Sigmoid colon (tissue), 6 donors: ENCODE measurements at regions not wholly inside any gene's neighbourhood (a gene's known extent, or its start where the extent isn't known, plus 50 kb on each side); places are given as distances from the start of the nearest gene placed in this dataset.

ENCODE experiments used
- DNase-seq: peaks from one replicate; pipeline ENCODE4 v3.0.0-alpha.2; 2019
- H3K27ac ChIP-seq, 4 donors: fragments of 200-600 bp; sonication (generic); one replicate each; pipeline ENCODE4 v1.5.1; 2016 to 2019; ENCODE audit warnings: mild to moderate bottlenecking in 1 of 4
- H3K27me3 ChIP-seq, 3 donors: fragments of 200-600 bp; sonication (generic); one replicate each; pipeline ENCODE4 v1.5.1; 2019; ENCODE audit warnings: mild to moderate bottlenecking in 1 of 3
- H3K36me3 ChIP-seq, 4 donors: fragments of 200-600 bp; sonication (generic); one replicate each; pipeline ENCODE4 v1.5.1; 2016 to 2019
- H3K4me1 ChIP-seq, 4 donors: fragments of 200-600 bp; sonication (generic); one replicate each; pipeline ENCODE4 v1.5.1; 2017 to 2019
- H3K4me3 ChIP-seq, 4 donors: fragments of 200-600 bp; sonication (generic); one replicate each; pipeline ENCODE4 v1.5.1; 2017 to 2019; ENCODE audit warnings: mild to moderate bottlenecking in 2 of 4, moderate library complexity in 1 of 4
- H3K9me3 ChIP-seq, 4 donors: fragments of 200-600 bp in 3 of 4; sonication (generic) in 3 of 4; one replicate each; pipeline versions ENCODE4 v1.5.1 to v1.6.1; 2013 to 2019
- CTCF ChIP-seq, 4 experiments: fragments of 450-650 bp in 3 of 4; fragments of 200-600 bp in 1 of 4; IDR thresholded peaks; one replicate each; pipeline ENCODE4 v1.5.1; 2016 to 2019; ENCODE audit warnings: antibody characterized with exemption in 4 of 4, mild to moderate bottlenecking in 3 of 4, moderate library complexity in 2 of 4
- EP300 ChIP-seq, 4 donors: sonication (generic); formaldehyde crosslinking; IDR thresholded peaks; one replicate each; pipeline ENCODE4 v1.6.1; 2017; ENCODE audit warnings: antibody characterized with exemption in 4 of 4
- POLR2A ChIP-seq, 2 donors: fragments of 450-650 bp; IDR thresholded peaks; one replicate each; pipeline ENCODE4 v1.6.1; 2016; ENCODE audit warnings: antibody characterized with exemption in 2 of 2, mild to moderate bottlenecking in 2 of 2, moderate library complexity in 2 of 2
- POLR2AphosphoS5 ChIP-seq, 4 donors: sonication (generic); formaldehyde crosslinking; IDR thresholded peaks; one replicate each; pipeline ENCODE4 v1.6.1; 2017; ENCODE audit warnings: antibody characterized with exemption in 4 of 4
- WGBS, 2 donors: extraction: QIAGEN DNeasy Blood & Tissue Kit; methylation state at CpG; one replicate each; pipeline ENCODE4 v1.1.7; 2013; 5-methylcytosine and 5-hydroxymethylcytosine counted together
- intact Hi-C: fragments of 100-400 bp; cut with DNase I; formaldehyde crosslinking; loops from one replicate; pipeline ENCODE4 v1.15.1; 2023
- small RNA-seq, 3 donors: library from RNA; depleted of rRNA; stranded (forward); fragments of <200 nt; gene quantifications; one replicate each; pipeline ENCODE3, GENCODE V24; 2016
- donor health status: healthy with polysubstance abuse.
- donor health status: healthy.

DNA sequence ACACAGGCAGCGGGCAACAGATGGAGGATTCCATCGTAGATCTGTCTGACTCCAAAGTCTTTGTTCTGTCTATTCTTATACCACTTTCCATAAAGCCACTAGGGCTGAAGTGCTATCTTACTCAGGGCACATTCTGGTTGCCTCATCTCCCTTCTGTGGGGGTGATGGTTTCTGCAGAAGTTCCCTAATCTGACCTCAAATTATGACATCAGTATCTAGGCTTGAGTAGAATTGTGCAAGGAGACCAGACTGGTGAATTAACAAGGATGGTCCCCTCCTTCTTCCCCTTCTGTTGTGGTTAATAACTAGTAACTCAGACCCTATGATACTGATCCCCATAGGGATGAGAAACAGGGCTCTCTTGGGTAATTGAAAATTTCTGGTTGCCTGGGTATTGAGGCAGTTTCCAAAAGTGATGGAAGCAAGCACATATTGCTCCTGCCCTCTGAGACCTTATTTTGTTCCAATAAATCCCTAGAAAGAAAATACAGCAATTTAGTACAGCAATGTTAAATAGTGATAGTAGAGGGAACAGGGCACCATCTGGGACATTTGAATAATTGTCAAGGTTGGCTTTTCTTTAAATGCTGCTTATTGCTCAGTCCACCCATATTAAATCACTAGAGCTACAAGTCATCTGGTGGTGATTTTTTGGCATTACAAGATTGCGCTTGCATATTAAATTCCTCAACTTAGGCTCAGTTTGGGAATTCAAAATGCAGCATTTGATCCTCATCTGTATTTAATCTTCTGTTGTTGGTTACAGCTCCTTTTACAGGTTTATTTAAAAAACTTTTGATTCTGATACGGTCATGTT, 57.3 kb upstream of the AP1S2 start:
- H3K36me3 ChIP-seq, result no peaks in the 10 kb centered on the region
- no peak for TF ChIP-seq POLR2AphosphoS5 (IDR thresholded peaks at IDR 0.05)
- no peak for TF ChIP-seq CTCF (IDR thresholded peaks at IDR 0.05)
- TF ChIP-seq POLR2A (IDR thresholded peaks at IDR 0.05), result no peak
- no peak for TF ChIP-seq EP300 (IDR thresholded peaks at IDR 0.05)
- 86 to 90% methylated on average over 4 of the region's 4 CpGs for WGBS, 2 donors
- no peaks in the 10 kb centered on the region for H3K4me1 ChIP-seq
- no peak overlapping the region for H3K27ac ChIP-seq
- no peak for DNase-seq
- H3K4me3 ChIP-seq, result no peak overlapping the region
- no peaks in the 10 kb centered on the region for H3K9me3 ChIP-seq
- intact Hi-C loops, result no loop called here
- no peaks in the 10 kb centered on the region for H3K27me3 ChIP-seq

DNA sequence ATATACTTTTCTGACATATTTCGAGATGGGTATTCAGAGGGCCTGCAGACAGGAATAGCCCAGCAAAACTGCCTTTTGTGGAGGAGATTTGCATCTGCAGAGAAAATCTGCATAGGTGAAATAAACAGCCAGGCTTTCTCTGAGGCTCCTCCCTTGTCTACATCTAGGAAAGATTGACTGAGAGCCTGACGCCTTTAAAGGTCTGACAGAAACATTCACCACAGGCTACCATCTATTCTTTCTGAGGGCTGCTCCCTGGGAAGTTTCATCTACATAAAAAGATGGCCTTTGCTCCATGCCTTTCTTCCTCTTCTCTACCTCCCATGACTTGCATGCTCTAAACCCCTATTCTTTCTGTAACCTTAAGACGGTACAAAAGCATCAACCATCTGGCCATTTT, 55.0 kb upstream of the AP1S2 start:
- TF ChIP-seq POLR2AphosphoS5 (IDR thresholded peaks at IDR 0.05) (no peak), EP300 (IDR thresholded peaks at IDR 0.05) (no peak), CTCF (IDR thresholded peaks at IDR 0.05) (no peak), POLR2A (IDR thresholded peaks at IDR 0.05) (no peak)
- Histone ChIP-seq H3K27me3 (no peaks in the 10 kb centered on the region), H3K4me3 (no peak overlapping the region), H3K27ac (no peak overlapping the region), H3K4me1 (peaks cover 0 to 6% (median 2%) of the 10 kb centered on the region in 4 donors), H3K36me3 (no peaks in the 10 kb centered on the region), H3K9me3 (no peaks in the 10 kb centered on the region)
- intact Hi-C loops, result no loop called here
- 75 to 84% methylated on average over 3 of the region's 3 CpGs for WGBS, 2 donors
- no peak for DNase-seq

- Histone ChIP-seq H3K36me3 (no peaks in the 10 kb centered on the region), H3K4me3 (no peak overlapping the region), H3K27ac (no peak overlapping the region), H3K4me1 (peaks cover 0 to 6% (median 2%) of the 10 kb centered on the region in 4 donors), H3K9me3 (no peaks in the 10 kb centered on the region), H3K27me3 (no peaks in the 10 kb centered on the region)
- 46 to 58% methylated on average over 4 of the region's 4 CpGs for WGBS, 2 donors
- no peak for DNase-seq
- intact Hi-C loops, result no loop called here
- TF ChIP-seq POLR2AphosphoS5 (IDR thresholded peaks at IDR 0.05), result no peak
- TF ChIP-seq POLR2A (IDR thresholded peaks at IDR 0.05), result no peak
- no peak for TF ChIP-seq CTCF (IDR thresholded peaks at IDR 0.05)
Observed at GRCh38 chrX:15908603-15909290, 54.1 kb upstream of the AP1S2 start.

DNA sequence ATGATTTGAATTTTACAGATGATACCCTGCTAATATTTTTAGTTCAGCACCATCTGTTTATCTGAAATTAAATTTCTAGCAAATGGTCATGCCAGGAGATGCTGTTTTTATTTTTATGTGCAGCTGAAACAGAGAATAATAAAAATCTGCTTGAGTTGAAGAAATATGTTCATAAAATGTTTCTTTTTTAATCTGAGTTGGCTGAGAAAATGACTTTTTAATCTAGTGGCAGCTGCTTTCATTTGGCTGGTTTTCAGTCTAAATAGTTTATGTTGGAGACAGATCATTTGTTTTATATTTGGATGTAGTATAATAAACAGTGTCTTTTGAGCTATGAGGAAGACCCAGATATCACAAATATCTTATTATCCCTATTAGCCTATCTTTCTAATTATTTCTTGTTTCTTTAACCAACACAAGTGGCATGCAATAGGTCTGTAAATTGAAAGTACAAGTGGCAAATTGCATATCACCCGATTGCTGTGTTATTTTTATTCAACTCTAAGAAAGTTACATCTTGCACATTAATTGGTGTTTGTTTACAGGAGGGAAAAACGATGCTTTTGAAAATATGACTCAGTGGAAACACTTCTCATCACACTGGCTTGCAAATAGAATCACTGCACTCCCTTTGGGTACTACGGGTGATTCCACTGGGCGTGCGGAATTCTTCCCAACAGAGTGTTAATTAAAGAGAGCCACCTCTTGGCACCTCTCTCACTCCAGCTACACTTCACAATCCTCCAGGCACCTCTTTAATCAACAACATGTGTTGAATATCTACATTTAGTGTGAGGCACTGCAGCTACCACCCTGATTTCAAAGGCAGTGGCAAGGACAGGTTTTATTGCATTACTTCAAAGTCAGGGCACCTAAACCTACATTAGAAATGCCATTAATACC, 51.7 kb upstream of the AP1S2 start:
- Histone ChIP-seq H3K27me3 (no peaks in the 10 kb centered on the region), H3K4me1 (peaks cover 0 to 6% (median 2%) of the 10 kb centered on the region in 4 donors), H3K9me3 (no peaks in the 10 kb centered on the region), H3K36me3 (no peaks in the 10 kb centered on the region), H3K27ac (no peak overlapping the region), H3K4me3 (no peak overlapping the region)
- 70 to 85% methylated on average over 5 of the region's 5 CpGs for WGBS, 2 donors
- DNase-seq, result no peak
- intact Hi-C loops, result no loop called here
- TF ChIP-seq EP300 (IDR thresholded peaks at IDR 0.05) (no peak), POLR2AphosphoS5 (IDR thresholded peaks at IDR 0.05) (no peak), CTCF (IDR thresholded peaks at IDR 0.05) (no peak), POLR2A (IDR thresholded peaks at IDR 0.05) (no peak)

Small RNA genes in the stretch of these regions (small RNA-seq; reads per million reads assigned to genes)
- 0 reads per million in 3 donors for gene RNU5F-7P
